OCI-LY7 (cell line): ENCODE measurements at regions not wholly inside any gene's neighbourhood (a gene's known extent, or its start where the extent isn't known, plus 50 kb on each side); places are given as distances from the start of the nearest gene placed in this dataset.

Experiments used
- EZH2phosphoT487 ChIP-seq: fragments of 200-600 bp; sonication (generic); IDR thresholded peaks from 2 replicates; pipeline ENCODE4 v1.6.1; 2018; ENCODE audit warnings: low read depth, borderline replicate concordance, mild to moderate bottlenecking, mixed run types, antibody characterized with exemption, low read length, moderate library complexity, mixed read lengths
- TF ChIP-seq, protein P1 (sequence below): fragments of 200-600 bp; sonication (generic); conservative IDR thresholded peaks from 2 replicates; pipeline ENCODE4 v1.5.1; 2014; ENCODE audit warnings: mild to moderate bottlenecking, antibody characterized with exemption, low read length, moderate library complexity, mixed read lengths

DNA sequence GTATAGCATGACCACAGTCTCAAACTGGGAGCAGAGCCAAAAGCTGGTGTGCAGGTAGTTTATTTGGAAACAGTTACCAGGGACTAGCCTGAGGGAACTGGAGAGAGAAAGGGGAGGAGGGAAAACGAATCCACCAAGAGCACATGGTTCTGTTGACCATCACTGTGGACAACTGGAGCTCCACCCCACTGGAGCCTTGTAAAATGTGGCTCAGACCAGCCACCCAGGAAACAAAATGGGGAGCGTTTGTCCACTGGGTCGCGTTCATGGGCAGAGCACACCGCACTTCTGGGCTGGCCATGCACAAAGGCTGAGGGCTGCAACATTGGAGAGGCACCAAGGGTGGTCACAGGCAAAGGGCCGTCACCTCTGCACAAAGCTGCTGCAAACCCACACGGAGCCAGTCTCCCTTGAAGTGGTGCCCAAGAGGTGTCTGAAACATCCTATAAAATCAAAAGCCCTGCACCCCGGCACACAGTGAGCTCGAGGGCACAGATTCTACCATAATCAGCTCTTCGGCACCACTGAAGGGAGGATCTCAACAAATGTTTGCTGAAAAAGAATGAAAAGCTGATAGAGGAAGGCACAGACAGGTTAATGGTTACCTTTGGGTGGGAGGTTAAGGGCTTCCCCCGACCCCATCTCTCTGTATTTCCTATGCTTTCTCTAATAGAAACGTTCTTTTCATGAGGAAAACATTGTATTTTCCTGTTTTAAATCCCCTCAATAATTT is 192.9 kb downstream of the INHBB start:
- TF ChIP-seq, protein P1, sequence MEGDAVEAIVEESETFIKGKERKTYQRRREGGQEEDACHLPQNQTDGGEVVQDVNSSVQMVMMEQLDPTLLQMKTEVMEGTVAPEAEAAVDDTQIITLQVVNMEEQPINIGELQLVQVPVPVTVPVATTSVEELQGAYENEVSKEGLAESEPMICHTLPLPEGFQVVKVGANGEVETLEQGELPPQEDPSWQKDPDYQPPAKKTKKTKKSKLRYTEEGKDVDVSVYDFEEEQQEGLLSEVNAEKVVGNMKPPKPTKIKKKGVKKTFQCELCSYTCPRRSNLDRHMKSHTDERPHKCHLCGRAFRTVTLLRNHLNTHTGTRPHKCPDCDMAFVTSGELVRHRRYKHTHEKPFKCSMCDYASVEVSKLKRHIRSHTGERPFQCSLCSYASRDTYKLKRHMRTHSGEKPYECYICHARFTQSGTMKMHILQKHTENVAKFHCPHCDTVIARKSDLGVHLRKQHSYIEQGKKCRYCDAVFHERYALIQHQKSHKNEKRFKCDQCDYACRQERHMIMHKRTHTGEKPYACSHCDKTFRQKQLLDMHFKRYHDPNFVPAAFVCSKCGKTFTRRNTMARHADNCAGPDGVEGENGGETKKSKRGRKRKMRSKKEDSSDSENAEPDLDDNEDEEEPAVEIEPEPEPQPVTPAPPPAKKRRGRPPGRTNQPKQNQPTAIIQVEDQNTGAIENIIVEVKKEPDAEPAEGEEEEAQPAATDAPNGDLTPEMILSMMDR = no peak
- TF ChIP-seq EZH2phosphoT487 = no peak
